ENCODE measurements at regions not wholly inside any gene's neighbourhood (a gene's known extent, or its start where the extent isn't known, plus 50 kb on each side); places are given as distances from the start of the nearest gene placed in this dataset.

- CTCF ChIA-PET: no interaction called here
- peaks cover 13% of the 10 kb centered on the region for H3K36me3 Mint-ChIP-seq
- H3K27me3 Mint-ChIP-seq (ENCODE audit: low read depth): no peaks in the 10 kb centered on the region
- no peak overlapping the region for H3K4me3 Mint-ChIP-seq
- no peak overlapping the region for H3K27ac Mint-ChIP-seq
- DNase-seq (ENCODE audit: low spot score) (no peak), ATAC-seq (no peak)
- POLR2A ChIA-PET: no interaction called here
- TF ChIP-seq MAX (CRISPR knock-in tag; IDR thresholded peaks at IDR 0.05) (no peak), HMGA2 (CRISPR knock-in tag; IDR thresholded peaks at IDR 0.05) (no peak), ZNF121 (CRISPR knock-in tag; IDR thresholded peaks at IDR 0.05) (no peak), ZNF671 (CRISPR knock-in tag; IDR thresholded peaks at IDR 0.05) (no peak), TP53 (CRISPR knock-in tag; IDR thresholded peaks at IDR 0.05) (no peak), IRF1 (CRISPR knock-in tag; IDR thresholded peaks at IDR 0.05) (no peak), ZNF512 (CRISPR knock-in tag; IDR thresholded peaks at IDR 0.05; ENCODE audit: borderline replicate concordance) (no peak), ZBTB21 (CRISPR knock-in tag; IDR thresholded peaks at IDR 0.05; ENCODE audit: borderline replicate concordance) (no peak), TEAD1 (CRISPR knock-in tag; IDR thresholded peaks at IDR 0.05) (no peak), ZNF219 (CRISPR knock-in tag; IDR thresholded peaks at IDR 0.05; ENCODE audit: borderline replicate concordance) (no peak), ATF1 (CRISPR knock-in tag; IDR thresholded peaks at IDR 0.05) (no peak), NR1H2 (CRISPR knock-in tag; IDR thresholded peaks at IDR 0.05) (no peak), RELA (CRISPR knock-in tag; IDR thresholded peaks at IDR 0.05; ENCODE audit: borderline replicate concordance) (no peak), GRHL2 (CRISPR knock-in tag; IDR thresholded peaks at IDR 0.05; ENCODE audit: insufficient replicate concordance, severe bottlenecking) (no peak), FOXP1 (CRISPR knock-in tag; IDR thresholded peaks at IDR 0.05; ENCODE audit: borderline replicate concordance) (no peak), MLX (CRISPR knock-in tag; IDR thresholded peaks at IDR 0.05) (no peak), CBFB (CRISPR knock-in tag; IDR thresholded peaks at IDR 0.05; ENCODE audit: low read depth) (no peak)
- TF ChIP-seq, protein P1, sequence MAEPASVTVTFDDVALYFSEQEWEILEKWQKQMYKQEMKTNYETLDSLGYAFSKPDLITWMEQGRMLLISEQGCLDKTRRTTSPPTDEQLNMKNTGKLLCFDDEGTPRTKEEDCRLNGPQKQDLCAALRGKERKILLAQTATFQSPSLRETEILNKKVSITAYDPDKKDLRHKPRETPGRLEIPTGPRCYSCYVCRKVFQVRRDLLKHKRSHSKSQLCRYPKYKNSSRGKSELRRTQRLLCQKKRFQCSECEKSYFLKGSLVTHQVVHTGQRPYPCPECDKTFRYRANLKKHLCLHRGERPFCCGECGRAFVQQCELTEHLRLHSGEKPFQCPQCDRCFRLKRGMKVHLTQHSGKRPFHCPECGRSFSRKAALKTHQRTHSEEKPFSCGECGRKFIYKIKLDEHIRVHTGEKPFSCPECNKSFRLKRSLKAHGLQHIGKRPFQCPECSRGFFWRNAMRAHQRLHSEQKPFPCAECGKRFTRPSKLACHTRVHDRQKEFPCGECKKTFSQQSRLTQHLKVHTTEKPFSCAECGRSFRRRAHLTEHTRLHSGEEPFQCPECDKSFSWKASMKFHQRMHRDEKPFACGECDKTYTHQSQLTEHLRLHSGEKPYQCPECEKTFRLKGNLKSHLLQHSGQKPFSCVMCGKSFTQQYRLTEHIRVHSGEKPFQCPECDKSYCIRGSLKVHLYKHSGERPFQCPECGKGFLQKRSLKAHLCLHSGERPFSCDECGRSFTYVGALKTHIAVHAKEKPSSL (CRISPR knock-in tag; conservative IDR thresholded peaks at IDR 0.05): no peak
- TF ChIP-seq, protein P2, sequence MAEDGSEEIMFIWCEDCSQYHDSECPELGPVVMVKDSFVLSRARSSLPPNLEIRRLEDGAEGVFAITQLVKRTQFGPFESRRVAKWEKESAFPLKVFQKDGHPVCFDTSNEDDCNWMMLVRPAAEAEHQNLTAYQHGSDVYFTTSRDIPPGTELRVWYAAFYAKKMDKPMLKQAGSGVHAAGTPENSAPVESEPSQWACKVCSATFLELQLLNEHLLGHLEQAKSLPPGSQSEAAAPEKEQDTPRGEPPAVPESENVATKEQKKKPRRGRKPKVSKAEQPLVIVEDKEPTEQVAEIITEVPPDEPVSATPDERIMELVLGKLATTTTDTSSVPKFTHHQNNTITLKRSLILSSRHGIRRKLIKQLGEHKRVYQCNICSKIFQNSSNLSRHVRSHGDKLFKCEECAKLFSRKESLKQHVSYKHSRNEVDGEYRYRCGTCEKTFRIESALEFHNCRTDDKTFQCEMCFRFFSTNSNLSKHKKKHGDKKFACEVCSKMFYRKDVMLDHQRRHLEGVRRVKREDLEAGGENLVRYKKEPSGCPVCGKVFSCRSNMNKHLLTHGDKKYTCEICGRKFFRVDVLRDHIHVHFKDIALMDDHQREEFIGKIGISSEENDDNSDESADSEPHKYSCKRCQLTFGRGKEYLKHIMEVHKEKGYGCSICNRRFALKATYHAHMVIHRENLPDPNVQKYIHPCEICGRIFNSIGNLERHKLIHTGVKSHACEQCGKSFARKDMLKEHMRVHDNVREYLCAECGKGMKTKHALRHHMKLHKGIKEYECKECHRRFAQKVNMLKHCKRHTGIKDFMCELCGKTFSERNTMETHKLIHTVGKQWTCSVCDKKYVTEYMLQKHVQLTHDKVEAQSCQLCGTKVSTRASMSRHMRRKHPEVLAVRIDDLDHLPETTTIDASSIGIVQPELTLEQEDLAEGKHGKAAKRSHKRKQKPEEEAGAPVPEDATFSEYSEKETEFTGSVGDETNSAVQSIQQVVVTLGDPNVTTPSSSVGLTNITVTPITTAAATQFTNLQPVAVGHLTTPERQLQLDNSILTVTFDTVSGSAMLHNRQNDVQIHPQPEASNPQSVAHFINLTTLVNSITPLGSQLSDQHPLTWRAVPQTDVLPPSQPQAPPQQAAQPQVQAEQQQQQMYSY (CRISPR knock-in tag; IDR thresholded peaks at IDR 0.05): no peak
- TF ChIP-seq, protein P3, sequence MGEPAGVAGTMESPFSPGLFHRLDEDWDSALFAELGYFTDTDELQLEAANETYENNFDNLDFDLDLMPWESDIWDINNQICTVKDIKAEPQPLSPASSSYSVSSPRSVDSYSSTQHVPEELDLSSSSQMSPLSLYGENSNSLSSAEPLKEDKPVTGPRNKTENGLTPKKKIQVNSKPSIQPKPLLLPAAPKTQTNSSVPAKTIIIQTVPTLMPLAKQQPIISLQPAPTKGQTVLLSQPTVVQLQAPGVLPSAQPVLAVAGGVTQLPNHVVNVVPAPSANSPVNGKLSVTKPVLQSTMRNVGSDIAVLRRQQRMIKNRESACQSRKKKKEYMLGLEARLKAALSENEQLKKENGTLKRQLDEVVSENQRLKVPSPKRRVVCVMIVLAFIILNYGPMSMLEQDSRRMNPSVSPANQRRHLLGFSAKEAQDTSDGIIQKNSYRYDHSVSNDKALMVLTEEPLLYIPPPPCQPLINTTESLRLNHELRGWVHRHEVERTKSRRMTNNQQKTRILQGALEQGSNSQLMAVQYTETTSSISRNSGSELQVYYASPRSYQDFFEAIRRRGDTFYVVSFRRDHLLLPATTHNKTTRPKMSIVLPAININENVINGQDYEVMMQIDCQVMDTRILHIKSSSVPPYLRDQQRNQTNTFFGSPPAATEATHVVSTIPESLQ (CRISPR knock-in tag; IDR thresholded peaks at IDR 0.05): no peak
- H3K4me1 Mint-ChIP-seq: no peaks in the 10 kb centered on the region
- H3K9me3 Mint-ChIP-seq: peaks cover 18% of the 10 kb centered on the region
Measured at GRCh38 chr2:118388771-118389170, 300.5 kb downstream of the INSIG2 start.

Measured in WTC11 (cell line).